HG02884 (cell line): ENCODE measurements at regions not wholly inside any gene's neighbourhood (a gene's known extent, or its start where the extent isn't known, plus 50 kb on each side); places are given as distances from the start of the nearest gene placed in this dataset.
"Not testable (repeated sequence)": the region's sequence is repeated elsewhere in the genome, so short reads cannot be mapped to it uniquely, and the experiment has no call there.

Source experiments
- ATAC-seq: cut with Tn5 transposase; IDR thresholded peaks from one replicate; pipeline ENCODE4 v1.9.1; 2021; ENCODE audit warnings: mild to moderate bottlenecking, moderate library complexity; ENCODE audit not compliant: unreplicated experiment

DNA sequence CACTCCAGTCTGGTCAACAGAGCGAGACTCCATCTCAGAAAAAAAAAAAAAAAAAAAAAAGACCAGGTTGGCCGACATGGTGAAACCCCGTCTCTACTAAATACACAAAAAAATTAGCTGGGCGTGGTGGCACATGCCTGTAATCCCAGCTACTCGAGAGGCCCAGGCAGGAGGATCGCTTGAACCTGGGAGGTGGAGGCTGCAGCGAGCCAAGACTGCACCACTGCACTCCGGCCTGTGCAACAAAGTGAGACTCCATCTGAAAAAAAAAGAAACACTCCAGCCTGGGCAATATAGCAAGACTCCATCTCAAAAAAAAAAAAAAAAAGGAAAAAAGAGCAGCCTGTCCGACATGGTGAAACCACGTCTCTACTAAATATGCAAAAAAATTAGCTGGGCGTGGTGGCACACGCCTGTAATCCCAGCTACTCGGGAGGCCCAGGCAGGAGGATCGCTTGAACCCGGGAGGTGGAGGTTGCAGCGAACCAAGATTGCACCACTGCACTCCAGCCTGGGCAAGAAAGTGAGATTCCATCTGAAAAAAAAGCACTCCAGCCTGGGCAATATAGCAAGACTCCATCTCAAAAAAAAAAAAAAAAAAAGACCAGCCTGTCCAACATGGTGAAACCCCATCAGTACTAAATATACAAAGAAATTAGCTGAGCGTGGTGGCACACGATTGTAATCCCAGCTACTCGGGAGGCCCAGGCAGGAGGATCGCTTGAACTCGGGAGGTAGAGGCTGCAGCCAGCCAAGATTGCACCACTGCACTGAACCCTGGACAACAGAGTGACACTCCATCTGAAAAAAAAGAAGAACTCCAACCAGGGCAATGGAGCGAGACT is 343.3 kb upstream of the PLGLB2 start:
- not testable (repeated sequence) for ATAC-seq

DNA sequence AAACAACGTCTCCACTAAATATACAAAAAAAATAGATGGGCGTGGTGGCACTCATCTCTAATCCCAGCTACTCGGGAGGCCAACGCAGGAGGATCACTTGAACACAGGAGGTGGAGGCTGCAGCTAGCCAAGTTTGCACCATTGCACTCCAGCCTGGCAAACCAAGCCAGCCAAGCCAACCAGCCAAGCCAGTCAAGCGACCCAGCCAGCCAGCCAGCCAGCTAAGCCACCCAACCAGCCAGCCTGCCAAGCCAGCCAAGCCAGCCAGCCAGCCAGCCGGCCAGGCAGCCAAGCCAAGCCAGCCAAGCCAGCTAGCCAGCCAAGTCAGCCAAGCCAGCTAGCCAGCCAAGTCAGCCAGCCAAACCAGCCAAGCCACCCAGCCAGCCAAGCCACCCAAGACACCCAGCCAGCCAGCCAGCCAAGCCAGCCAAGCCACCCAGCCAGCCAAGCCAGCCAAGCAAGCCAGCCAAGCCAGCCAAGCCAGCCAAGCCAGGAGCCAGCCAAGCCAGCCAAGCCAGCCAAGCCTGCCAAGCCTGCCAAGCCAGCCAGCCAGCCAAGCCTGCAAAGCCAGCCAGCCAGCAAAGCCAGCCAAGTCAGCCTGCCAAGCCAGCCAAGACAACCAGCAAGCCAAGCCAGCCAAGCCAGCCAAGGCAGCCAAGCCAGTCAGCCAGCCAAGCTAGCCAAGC is 342.2 kb upstream of the PLGLB2 start:
- ATAC-seq: not testable (repeated sequence)

GRCh38 chr2:87406406-87407175 is 341.3 kb upstream of the PLGLB2 start:
- not testable (repeated sequence) for ATAC-seq

- not testable (repeated sequence) for ATAC-seq
Measured at GRCh38 chr2:87409601-87410000, 338.3 kb upstream of the PLGLB2 start.

DNA sequence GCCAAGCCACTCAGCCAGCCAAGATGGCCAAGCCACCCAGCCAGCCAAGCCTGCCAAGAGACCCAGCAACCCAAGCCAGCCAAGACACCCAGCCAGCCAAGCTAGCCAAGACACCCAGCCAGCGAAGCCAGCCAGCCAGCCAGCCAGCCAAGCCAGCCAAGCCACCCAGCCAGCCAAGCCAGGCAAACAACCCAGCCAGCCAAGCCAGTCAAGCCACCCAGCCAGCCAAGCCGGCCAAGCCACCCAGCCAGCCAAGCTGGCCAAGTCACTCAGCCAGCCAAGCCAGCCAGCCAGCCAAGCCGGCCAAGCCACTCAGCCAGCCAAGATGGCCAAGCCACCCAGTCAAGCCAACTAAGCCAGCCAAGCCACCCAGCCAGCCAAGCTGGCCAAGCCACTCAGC is 337.5 kb upstream of the PLGLB2 start:
- not testable (repeated sequence) for ATAC-seq

DNA sequence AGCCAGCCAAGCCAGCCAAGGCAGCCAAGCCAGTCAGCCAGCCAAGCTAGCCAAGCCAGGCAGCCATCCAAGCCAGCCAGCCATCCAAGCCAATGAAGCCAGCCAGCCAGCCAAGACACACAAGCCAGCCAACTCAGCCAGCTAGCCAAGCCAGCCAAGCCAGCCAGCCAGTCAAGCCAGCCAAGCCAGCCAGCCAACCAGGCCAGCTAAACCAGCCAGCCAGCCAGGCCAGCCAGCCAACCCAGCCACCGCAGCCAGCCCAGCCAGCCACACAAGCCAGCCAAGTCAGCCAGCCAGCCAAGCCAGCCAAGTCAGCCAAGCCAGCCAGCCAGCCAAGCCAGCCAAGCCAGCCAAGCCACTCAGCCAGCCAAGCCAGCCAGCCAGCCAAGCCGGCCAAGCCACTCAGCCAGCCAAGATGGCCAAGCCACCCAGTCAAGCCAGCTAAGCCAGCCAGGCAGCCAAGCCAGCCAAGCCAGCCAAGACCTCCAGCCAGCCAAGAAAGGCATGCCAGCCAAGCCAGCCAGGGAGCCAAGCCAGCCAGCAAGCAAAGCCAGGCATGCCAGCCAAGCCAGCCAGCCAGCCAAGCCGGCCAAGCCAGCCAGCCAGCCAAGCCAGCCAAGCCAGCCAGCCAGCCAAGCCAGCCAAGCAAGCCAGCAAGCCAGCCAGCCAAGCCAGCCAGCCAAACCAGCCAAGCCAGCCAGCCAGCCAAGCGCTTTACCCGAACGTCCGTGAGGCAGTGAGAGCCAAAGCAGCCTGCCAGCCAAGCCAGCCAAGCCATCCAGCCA is 335.7 kb upstream of the PLGLB2 start:
- not testable (repeated sequence) for ATAC-seq

DNA sequence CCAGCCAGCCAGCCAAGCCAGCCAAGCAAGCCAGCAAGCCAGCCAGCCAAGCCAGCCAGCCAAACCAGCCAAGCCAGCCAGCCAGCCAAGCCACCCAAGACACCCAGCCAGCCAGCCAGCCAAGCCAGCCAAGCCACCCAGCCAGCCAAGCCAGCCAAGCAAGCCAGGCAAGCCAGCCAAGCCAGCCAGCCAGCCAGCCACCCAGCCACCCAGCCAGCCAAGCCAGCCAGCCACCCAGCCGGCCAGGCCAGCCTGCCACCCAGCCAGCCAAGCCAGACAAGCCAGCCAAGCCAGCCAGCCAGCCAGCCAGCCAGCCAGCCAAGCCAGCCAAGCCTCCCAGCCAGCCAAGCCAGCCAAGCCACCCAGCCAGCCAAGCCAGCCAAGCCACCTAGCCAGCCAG is 333.6 kb upstream of the PLGLB2 start:
- ATAC-seq: not testable (repeated sequence)

DNA sequence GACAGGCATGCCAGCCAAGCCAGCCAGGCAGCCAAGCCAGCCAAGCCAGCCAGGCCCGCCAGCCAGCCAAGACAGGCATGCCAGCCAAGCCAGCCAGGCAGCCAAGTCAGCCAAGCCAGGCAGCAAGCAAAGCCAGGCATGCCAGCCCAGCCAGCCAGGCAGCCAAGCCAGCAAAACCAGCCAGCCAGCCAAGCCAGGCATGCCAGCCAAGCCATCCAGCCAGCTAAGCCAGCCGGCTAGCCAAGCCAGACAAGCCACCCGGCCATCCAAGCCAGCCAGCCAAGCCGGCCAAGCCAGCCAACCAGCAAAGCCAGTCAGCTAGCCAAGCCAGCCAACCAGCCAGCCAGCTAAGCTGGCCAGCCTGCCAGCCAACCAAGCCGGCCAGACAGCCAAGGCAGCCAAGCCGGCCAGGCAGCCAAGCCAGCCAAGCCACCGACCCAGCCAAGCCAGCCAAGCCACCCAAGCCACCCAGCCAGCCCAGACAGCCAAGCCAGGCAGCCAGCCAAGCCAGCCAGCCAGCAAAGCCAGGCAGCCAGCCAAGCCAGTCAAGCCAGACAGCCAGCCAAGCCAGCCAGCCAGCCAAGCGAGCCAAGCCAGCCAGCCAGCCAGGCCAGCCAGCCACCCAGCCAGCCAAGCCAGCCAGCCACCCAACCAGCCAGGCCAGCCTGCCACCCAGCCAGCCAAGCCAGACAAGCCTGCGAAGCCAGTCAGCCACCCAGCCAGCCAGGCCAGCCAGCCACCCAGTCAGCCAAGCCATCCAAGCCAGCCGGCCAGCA is 332.9 kb upstream of the PLGLB2 start:
- not testable (repeated sequence) for ATAC-seq

DNA sequence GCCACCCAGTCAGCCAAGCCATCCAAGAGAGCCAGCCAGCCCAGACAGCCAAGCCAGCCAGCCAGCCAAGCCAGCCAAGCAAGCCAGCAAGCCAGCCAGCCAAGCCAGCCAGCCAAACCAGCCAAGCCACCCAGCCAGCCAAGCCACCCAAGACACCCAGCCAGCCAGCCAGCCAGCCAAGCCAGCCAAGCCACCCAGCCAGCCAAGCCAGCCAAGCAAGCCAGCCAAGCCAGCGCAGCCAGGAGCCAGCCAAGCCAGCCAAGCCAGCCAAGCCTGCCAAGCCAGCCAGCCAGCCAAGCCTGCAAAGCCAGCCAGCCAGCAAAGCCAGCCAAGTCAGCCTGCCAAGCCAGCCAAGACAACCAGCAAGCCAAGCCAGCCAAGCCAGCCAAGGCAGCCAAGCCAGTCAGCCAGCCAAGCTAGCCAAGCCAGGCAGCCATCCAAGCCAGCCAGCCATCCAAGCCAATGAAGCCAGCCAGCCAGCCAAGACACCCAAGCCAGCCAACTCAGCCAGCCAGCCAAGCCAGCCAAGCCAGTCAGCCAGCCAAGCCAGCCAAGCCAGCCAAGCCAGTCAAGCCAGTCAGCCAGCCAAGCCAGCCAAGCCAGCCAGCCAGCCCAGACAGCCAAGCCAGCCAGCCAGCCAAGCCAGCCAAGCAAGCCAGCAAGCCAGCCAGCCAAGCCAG is 332.2 kb upstream of the PLGLB2 start:
- ATAC-seq: not testable (repeated sequence)

- not testable (repeated sequence) for ATAC-seq
Measured at GRCh38 chr2:87416266-87416592, 331.7 kb upstream of the PLGLB2 start.

GRCh38 chr2:87417147-87417546 is 330.7 kb upstream of the PLGLB2 start:
- ATAC-seq: not testable (repeated sequence)

- not testable (repeated sequence) for ATAC-seq
Measured at GRCh38 chr2:87417742-87418567, 329.9 kb upstream of the PLGLB2 start.

GRCh38 chr2:87418823-87419822 is 328.8 kb upstream of the PLGLB2 start:
- ATAC-seq: not testable (repeated sequence)

- not testable (repeated sequence) for ATAC-seq
Measured at GRCh38 chr2:87419980-87420379, 327.9 kb upstream of the PLGLB2 start.

DNA sequence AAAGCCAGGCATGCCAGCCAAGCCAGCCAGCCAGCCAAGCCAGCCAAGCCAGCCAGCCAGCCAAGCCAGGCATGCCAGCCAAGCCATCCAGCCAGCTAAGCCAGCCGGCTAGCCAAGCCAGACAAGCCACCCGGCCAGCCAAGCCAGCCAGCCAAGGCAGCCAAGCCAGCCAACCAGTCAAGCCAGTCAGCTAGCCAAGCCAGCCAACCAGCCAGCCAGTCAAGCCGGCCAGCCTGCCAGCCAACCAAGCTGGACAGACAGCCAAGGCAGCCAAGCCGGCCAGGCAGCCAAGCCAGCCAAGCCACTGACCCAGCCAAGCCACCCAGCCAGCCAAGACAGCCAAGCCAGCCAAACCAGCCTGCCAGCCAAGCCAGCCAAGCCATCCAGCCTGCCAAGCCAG is 326.9 kb upstream of the PLGLB2 start:
- ATAC-seq: not testable (repeated sequence)

GRCh38 chr2:87423796-87424762 is 323.8 kb upstream of the PLGLB2 start:
- ATAC-seq: not testable (repeated sequence)
